Lower leg skin (tissue), 4 donors: ENCODE measurements at regions not wholly inside any gene's neighbourhood (a gene's known extent, or its start where the extent isn't known, plus 50 kb on each side); places are given as distances from the start of the nearest gene placed in this dataset.

Source experiments
- DNase-seq, 2 donors: peaks; one replicate each; pipeline ENCODE4 v3.0.0-alpha.2; 2019; ENCODE audit warnings: low spot score in 2 of 2
- H3K4me3 ChIP-seq: fragments of 200-600 bp; sonication (generic); 2 replicates; pipeline ENCODE4 v1.5.1; 2017; ENCODE audit warnings: mild to moderate bottlenecking, low read depth; ENCODE audit not compliant: poor library complexity, severe bottlenecking
- POLR2A ChIP-seq, 2 donors: fragments of 450-650 bp; IDR thresholded peaks; one replicate each; pipeline ENCODE4 v1.6.1; 2016 to 2017; ENCODE audit warnings: antibody characterized with exemption in 2 of 2, mild to moderate bottlenecking in 1 of 2, moderate library complexity in 1 of 2
- WGBS, 2 donors: methylation state at CpG; one replicate each; pipeline ENCODE4 v1.1.5; 2018; 5-methylcytosine and 5-hydroxymethylcytosine counted together
- intact Hi-C: fragments of 100-400 bp; cut with DNase I; formaldehyde crosslinking; loops from one replicate; pipeline ENCODE4 v1.15.0; 2023; ENCODE audit warnings: low total_unique reads
- TF ChIP-seq, protein P1 (sequence below), 3 donors: fragments of 450-650 bp; IDR thresholded peaks; one replicate each; pipeline ENCODE4 v1.5.1; 2016; ENCODE audit warnings: antibody characterized with exemption in 3 of 3, mild to moderate bottlenecking in 3 of 3, moderate library complexity in 2 of 3

DNA sequence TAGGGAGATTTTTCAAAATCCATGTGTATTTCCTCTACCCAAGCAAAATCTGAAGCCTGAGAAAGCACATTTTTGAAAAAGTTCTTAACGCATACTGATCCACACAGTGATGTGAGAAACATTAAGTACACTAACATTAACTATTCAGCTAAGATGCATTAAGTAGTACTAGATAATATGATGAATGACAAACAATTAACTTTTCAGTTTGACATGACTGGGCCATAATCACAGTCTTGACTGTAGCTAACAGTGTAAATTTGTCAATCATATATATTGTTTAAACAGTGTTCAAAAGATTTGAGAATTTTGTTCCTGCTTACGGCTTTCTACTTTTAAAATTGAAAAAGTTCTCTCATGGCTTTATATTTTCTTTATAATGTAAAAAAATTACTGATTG, 72.0 kb downstream of the CNTN3 start:
- intact Hi-C loops: no loop called here
- DNase-seq: no peak
- WGBS, 2 donors: 91 to 96% methylated on average over 2 of the region's 2 CpGs
- TF ChIP-seq POLR2A (IDR thresholded peaks at IDR 0.05): no peak
- TF ChIP-seq, protein P1, sequence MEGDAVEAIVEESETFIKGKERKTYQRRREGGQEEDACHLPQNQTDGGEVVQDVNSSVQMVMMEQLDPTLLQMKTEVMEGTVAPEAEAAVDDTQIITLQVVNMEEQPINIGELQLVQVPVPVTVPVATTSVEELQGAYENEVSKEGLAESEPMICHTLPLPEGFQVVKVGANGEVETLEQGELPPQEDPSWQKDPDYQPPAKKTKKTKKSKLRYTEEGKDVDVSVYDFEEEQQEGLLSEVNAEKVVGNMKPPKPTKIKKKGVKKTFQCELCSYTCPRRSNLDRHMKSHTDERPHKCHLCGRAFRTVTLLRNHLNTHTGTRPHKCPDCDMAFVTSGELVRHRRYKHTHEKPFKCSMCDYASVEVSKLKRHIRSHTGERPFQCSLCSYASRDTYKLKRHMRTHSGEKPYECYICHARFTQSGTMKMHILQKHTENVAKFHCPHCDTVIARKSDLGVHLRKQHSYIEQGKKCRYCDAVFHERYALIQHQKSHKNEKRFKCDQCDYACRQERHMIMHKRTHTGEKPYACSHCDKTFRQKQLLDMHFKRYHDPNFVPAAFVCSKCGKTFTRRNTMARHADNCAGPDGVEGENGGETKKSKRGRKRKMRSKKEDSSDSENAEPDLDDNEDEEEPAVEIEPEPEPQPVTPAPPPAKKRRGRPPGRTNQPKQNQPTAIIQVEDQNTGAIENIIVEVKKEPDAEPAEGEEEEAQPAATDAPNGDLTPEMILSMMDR (IDR thresholded peaks at IDR 0.05): no peak
- no peak overlapping the region for H3K4me3 ChIP-seq

DNA sequence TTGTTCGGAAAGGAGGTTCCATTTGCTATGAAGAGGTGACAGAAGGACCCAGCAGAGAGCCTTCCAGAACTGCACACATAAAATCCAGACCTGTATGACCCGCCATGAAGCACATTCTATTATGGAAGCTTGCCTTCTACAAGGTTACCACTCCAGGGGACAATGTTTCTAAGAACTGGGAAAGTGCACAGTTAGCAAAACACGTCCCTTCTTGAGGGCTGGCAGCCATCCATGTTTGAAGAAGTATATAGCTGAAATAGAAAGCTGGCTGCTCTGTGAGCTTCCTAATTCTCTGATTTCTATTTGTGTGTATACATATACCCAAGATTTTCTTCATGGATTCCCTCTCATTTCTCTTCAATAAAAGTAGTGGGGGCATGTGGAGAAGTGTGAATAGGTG, 74.6 kb downstream of the CNTN3 start:
- no peak overlapping the region for H3K4me3 ChIP-seq
- DNase-seq: no peak
- TF ChIP-seq, protein P1 (IDR thresholded peaks at IDR 0.05): no peak
- 52 to 55% methylated on average over 3 of the region's 3 CpGs for WGBS, 2 donors
- intact Hi-C loops: no loop called here

DNA sequence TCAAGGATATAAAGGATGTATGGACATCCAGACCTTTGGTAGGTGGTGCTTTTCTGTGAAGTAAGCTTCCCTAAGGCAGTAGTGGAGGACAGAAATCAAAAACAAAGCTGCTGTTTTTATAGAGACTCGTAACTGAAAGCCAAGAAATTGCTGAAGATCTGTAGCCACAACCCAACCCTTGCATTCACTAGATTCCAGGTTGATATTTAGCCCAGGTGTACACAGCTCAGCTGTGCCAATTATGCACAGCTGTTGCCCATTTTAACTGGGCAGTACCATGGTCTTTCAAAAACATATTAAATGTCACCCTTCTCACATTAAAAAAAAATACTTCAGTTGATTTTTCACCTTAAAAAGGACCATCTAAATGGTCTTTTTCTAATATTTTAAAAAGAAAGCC, 75.8 kb downstream of the CNTN3 start:
- WGBS, 2 donors: 20 to 21% methylated on average over 1 of the region's 1 CpG
- no peak for TF ChIP-seq POLR2A (IDR thresholded peaks at IDR 0.05)
- TF ChIP-seq, protein P1 (IDR thresholded peaks at IDR 0.05): no peak
- DNase-seq: no peak
- no peak overlapping the region for H3K4me3 ChIP-seq
- intact Hi-C loops: no loop called here

DNA sequence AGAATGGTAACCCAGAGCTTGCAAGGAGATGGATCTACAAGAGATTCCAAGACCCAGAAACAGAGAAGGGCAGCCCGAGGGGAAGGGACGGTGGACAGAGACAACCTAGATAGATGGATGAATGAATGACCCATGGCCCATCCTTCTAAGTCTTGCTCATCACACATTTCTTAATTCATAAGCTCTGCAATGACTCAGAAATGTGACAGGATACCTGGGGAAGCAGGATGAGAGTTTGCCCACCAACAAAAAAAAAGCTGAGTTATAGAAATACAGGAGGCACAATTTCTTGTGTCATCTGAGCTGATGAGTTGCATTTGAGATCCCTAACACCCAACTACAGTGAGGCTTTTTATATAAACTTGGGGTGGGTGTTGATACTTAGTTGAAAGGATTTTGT, 76.6 kb downstream of the CNTN3 start:
- no peak overlapping the region for H3K4me3 ChIP-seq
- TF ChIP-seq, protein P1 (IDR thresholded peaks at IDR 0.05): no peak
- no peak for TF ChIP-seq POLR2A (IDR thresholded peaks at IDR 0.05)
- WGBS, 2 donors: 88 to 89% methylated on average over 2 of the region's 2 CpGs
- intact Hi-C loops: no loop called here
- DNase-seq: no peak

DNA sequence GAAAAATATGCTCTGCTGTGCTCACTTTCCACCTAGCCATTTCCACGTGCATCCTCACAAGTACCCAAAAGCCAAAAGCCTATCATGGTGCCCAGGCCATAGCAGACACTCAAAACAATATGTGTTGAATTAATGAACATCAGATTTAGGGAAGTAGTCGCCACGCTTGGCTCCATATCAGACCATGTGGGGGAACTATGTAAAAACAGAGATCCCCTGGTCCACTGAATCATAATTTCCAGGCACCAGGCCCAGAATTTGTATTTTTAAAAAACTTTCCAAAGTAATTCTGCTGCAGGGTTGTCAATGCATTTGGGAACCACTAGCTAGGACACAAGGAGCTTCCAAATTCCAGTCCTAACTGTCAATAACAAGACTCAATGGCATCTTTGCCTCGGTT, 77.3 kb downstream of the CNTN3 start:
- WGBS, 2 donors: 40 to 44% methylated on average over 4 of the region's 4 CpGs
- no peak for TF ChIP-seq POLR2A (IDR thresholded peaks at IDR 0.05)
- TF ChIP-seq, protein P1 (IDR thresholded peaks at IDR 0.05): no peak
- no peak overlapping the region for H3K4me3 ChIP-seq
- intact Hi-C loops: no loop called here
- DNase-seq: peak; percentile 66 to 85

DNA sequence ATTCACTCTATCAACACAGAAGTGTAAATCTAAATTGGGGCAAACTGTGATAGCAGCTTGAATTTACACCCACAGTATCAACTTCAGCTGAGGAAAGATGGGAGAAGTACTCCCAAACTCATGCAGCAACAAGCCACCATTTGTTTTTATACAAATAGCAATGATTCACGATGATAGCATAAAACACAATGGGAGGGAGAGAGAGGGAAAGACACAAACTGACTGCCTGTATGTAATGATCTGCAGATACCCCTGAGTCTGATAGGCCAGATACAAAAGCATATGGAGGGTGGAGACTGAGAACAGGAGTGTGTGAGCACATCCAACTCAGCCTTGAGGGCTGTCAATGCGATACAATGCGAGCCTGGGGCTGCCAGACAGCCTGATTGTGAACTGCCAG, 79.2 kb downstream of the CNTN3 start:
- no peak overlapping the region for H3K4me3 ChIP-seq
- intact Hi-C loops: no loop called here
- no peak for DNase-seq
- WGBS, 2 donors: 68 to 78% methylated on average over 3 of the region's 3 CpGs
- TF ChIP-seq, protein P1 (IDR thresholded peaks at IDR 0.05): no peak
- no peak for TF ChIP-seq POLR2A (IDR thresholded peaks at IDR 0.05)
